Fibroblast of lung (primary cell): ENCODE measurements at regions not wholly inside any gene's neighbourhood (a gene's known extent, or its start where the extent isn't known, plus 50 kb on each side); places are given as distances from the start of the nearest gene placed in this dataset.

Experiments
- DNase-seq, 2 donors: peaks; one replicate each; pipeline versions ENCODE4 v3.0.0 to v3.0.0-alpha.2; 2010; ENCODE audit warnings: low read depth in 2 of 2
- H2AFZ ChIP-seq: 2 replicates; pipeline ENCODE4 v1.5.1; 2012; ENCODE audit warnings: low read length, control low read depth, inconsistent platforms
- H3K27ac ChIP-seq: 2 replicates; pipeline ENCODE4 v1.5.1; 2011; ENCODE audit warnings: low read length, control low read depth; ENCODE audit not compliant: insufficient read depth
- H3K27me3 ChIP-seq: 2 replicates; pipeline ENCODE4 v1.5.1; 2011; ENCODE audit warnings: mild to moderate bottlenecking, low read length; ENCODE audit not compliant: control insufficient read depth, insufficient read depth
- H3K36me3 ChIP-seq: 2 replicates; pipeline ENCODE4 v1.5.1; 2011; ENCODE audit warnings: low read length; ENCODE audit not compliant: control insufficient read depth, insufficient read depth
- H3K4me1 ChIP-seq: 2 replicates; pipeline ENCODE4 v1.5.1; 2011; ENCODE audit warnings: low read length; ENCODE audit not compliant: control insufficient read depth, insufficient read depth; ENCODE audit errors: extremely low read depth
- H3K4me2 ChIP-seq: 2 replicates; pipeline ENCODE4 v1.5.1; 2011; ENCODE audit warnings: low read length, control low read depth; ENCODE audit not compliant: insufficient read depth; ENCODE audit errors: extremely low read depth
- H3K4me3 ChIP-seq, 4 experiments: fragments of 200-600 bp in 1 of 4; sonication (generic) in 1 of 4; replicated peaks in 1 of 4; 2 replicates each; pipeline ENCODE4 v1.5.1; 2011 to 2016; ENCODE audit warnings: low read length in 4 of 4, low read depth in 3 of 4, mild to moderate bottlenecking in 3 of 4, control low read depth in 2 of 4, inconsistent platforms in 1 of 4, mixed read lengths in 1 of 4; ENCODE audit not compliant: insufficient read depth in 1 of 4; ENCODE audit errors: control extremely low read depth in 1 of 4
- H3K79me2 ChIP-seq: 2 replicates; pipeline ENCODE4 v1.5.1; 2012; ENCODE audit warnings: mild to moderate bottlenecking, low read length, inconsistent platforms; ENCODE audit not compliant: control insufficient read depth, insufficient read depth
- H3K9ac ChIP-seq: 2 replicates; pipeline ENCODE4 v1.5.1; 2011; ENCODE audit warnings: mild to moderate bottlenecking, low read length, control low read depth; ENCODE audit not compliant: insufficient read depth
- H3K9me3 ChIP-seq: 2 replicates; pipeline ENCODE4 v1.5.1; 2012; ENCODE audit warnings: low read depth, low read length; ENCODE audit not compliant: control insufficient read depth, insufficient read depth
- H4K20me1 ChIP-seq: 2 replicates; pipeline ENCODE4 v1.5.1; 2011; ENCODE audit warnings: low read length; ENCODE audit not compliant: control insufficient read depth, insufficient read depth; ENCODE audit errors: extremely low read depth
- EZH2 ChIP-seq: IDR thresholded peaks from 2 replicates; pipeline ENCODE4 v1.5.1; 2012; ENCODE audit warnings: low read length, control low read depth, mild to moderate bottlenecking; ENCODE audit errors: missing control alignments
- TF ChIP-seq, protein P1 (sequence below), 2 donors: IDR thresholded peaks in 1 of 2; conservative IDR thresholded peaks in 1 of 2; 1 replicate in 1 of 2; 2 replicates in 1 of 2; pipeline ENCODE4 v1.5.1; 2011 to 2012; ENCODE audit warnings: low read length in 2 of 2, control low read depth in 1 of 2, inconsistent platforms in 1 of 2, low read depth in 1 of 2, mild to moderate bottlenecking in 1 of 2

DNA sequence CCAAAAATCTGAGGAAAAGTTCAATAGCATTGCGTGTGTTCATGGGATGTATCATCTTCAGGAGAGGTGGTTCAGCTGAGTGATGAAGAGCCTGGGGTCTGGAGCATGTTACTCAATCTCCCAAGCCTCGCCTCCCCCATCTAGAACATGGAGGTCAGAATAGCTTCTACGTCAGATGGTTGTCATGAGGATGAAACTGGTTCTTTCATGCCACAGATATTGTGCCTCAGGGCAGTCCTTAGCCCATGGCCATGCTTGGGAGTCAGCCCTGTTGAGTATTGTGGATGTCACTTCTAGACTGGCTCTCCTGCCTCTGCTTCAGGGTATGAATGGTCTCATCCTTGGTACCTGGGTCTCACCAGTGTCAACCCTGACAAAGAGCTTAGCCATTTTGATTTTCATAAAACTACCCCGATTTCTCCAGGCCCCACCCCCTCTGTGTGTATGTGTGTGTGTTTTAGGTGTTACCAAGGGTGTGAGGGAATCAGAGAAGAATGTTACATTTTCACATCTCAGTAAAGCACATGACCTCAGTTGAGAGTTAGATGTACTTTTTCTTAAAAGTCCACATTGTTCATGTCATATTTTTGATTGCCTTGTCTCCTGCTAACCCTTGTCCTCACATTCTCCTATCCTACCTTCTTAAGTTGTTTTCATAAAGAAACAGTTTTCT lies 97.8 kb upstream of the CD180 start:
- no peaks in the 10 kb centered on the region for H3K9me3 ChIP-seq
- H3K36me3 ChIP-seq = no peaks in the 10 kb centered on the region
- TF ChIP-seq EZH2 = no peak
- TF ChIP-seq, protein P1, sequence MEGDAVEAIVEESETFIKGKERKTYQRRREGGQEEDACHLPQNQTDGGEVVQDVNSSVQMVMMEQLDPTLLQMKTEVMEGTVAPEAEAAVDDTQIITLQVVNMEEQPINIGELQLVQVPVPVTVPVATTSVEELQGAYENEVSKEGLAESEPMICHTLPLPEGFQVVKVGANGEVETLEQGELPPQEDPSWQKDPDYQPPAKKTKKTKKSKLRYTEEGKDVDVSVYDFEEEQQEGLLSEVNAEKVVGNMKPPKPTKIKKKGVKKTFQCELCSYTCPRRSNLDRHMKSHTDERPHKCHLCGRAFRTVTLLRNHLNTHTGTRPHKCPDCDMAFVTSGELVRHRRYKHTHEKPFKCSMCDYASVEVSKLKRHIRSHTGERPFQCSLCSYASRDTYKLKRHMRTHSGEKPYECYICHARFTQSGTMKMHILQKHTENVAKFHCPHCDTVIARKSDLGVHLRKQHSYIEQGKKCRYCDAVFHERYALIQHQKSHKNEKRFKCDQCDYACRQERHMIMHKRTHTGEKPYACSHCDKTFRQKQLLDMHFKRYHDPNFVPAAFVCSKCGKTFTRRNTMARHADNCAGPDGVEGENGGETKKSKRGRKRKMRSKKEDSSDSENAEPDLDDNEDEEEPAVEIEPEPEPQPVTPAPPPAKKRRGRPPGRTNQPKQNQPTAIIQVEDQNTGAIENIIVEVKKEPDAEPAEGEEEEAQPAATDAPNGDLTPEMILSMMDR (conservative IDR thresholded peaks at IDR 0.05 in 1 of 2, IDR thresholded peaks at IDR 0.05 in 1 of 2; ENCODE audit: low read depth in 1 of 2, low read length in 2 of 2) = no peak
- H3K27ac ChIP-seq = no peak overlapping the region
- H3K4me2 ChIP-seq = no peak overlapping the region
- DNase-seq = no peak
- no peaks in the 10 kb centered on the region for H3K79me2 ChIP-seq
- no peak overlapping the region for H3K9ac ChIP-seq
- no peak overlapping the region for H3K4me3 ChIP-seq
- no peaks in the 10 kb centered on the region for H4K20me1 ChIP-seq
- H3K4me1 ChIP-seq = peaks cover 18% of the 10 kb centered on the region
- no peaks in the 10 kb centered on the region for H3K27me3 ChIP-seq
- H2AFZ ChIP-seq = no peak overlapping the region

DNA sequence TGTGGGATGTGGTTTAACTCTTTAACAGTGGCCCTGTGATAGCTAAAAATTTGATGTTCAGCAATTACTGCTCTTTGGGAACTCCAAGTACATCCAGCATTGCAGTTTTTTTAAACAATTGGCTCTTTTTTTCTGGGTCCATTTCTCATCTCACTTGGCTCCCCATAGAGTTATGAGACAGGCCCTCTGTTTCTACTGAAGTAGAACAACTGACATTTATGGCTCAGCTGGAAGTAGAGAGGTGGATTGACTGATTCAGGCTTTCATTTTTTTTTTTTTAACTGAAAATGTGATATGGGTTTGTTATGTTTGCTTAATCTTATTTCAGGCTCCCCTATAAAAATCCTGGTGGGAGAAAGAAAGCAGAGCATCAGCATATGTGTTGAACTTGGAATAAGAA lies 96.6 kb upstream of the CD180 start:
- no peak overlapping the region for H2AFZ ChIP-seq
- H3K79me2 ChIP-seq = no peaks in the 10 kb centered on the region
- H3K4me3 ChIP-seq = no peak overlapping the region
- no peak for DNase-seq
- no peaks in the 10 kb centered on the region for H3K36me3 ChIP-seq
- H4K20me1 ChIP-seq = no peaks in the 10 kb centered on the region
- H3K4me2 ChIP-seq = no peak overlapping the region
- TF ChIP-seq, protein P1 (conservative IDR thresholded peaks at IDR 0.05 in 1 of 2, IDR thresholded peaks at IDR 0.05 in 1 of 2; ENCODE audit: low read depth in 1 of 2, low read length in 2 of 2) = no peak
- no peak for TF ChIP-seq EZH2
- H3K27me3 ChIP-seq = no peaks in the 10 kb centered on the region
- no peaks in the 10 kb centered on the region for H3K9me3 ChIP-seq
- H3K4me1 ChIP-seq = peaks cover 22% of the 10 kb centered on the region
- H3K27ac ChIP-seq = no peak overlapping the region
- H3K9ac ChIP-seq = no peak overlapping the region

DNA sequence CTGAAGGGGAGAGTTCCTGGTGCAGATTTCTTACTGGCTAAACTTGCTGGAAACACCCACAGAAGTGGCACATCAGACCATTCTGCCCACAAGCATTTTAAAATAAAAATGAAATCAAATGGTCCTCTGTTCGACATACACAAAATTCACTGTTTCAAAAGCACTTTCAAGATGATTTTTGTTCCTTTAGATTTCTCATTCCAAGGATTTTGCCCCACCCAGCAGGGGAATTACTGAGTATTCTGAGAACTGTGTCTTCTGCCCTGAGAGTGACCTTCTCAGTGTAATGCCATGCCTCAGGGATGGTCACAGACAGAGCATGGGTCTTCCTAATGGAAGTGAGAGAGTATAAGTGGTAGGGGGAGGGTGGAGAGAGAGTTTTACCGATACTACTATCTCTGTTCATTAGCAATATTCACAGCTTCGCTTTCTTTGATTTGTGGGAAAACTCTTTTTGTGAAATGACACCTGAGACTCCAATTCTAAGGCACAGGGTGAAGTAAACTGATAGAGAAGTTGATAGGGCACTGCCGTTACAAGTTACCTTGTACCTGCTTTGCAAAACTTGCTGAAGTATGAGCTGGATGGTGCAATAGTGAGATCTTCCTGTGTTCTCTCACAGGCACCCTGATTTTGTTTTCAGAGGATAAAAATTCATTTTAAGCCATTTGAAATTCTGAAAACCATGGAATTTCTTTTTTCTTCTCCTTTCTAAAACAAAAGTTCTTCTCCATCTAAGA lies 95.8 kb upstream of the CD180 start:
- Histone ChIP-seq H3K4me3 (no peak overlapping the region), H3K4me1 (peaks cover 22% of the 10 kb centered on the region), H3K27me3 (no peaks in the 10 kb centered on the region), H2AFZ (no peak overlapping the region), H3K9me3 (no peaks in the 10 kb centered on the region), H3K36me3 (no peaks in the 10 kb centered on the region), H3K9ac (no peak overlapping the region), H3K79me2 (no peaks in the 10 kb centered on the region), H4K20me1 (no peaks in the 10 kb centered on the region), H3K4me2 (no peak overlapping the region), H3K27ac (no peak overlapping the region)
- no peak for TF ChIP-seq EZH2
- TF ChIP-seq, protein P1 (conservative IDR thresholded peaks at IDR 0.05 in 1 of 2, IDR thresholded peaks at IDR 0.05 in 1 of 2; ENCODE audit: low read depth in 1 of 2, low read length in 2 of 2) = no peak
- no peak for DNase-seq
